ENCODE measurements at regions not wholly inside any gene's neighbourhood (a gene's known extent, or its start where the extent isn't known, plus 50 kb on each side); places are given as distances from the start of the nearest gene placed in this dataset.

GRCh38 chr15:100803171-100803440, 76.5 kb upstream of the ALDH1A3 start:
- TF ChIP-seq POLR2A (IDR thresholded peaks at IDR 0.05): no peak
- no peak for TF ChIP-seq CTCF (IDR thresholded peaks at IDR 0.05)
